Sigmoid colon (tissue), 6 donors: ENCODE measurements at regions not wholly inside any gene's neighbourhood (a gene's known extent, or its start where the extent isn't known, plus 50 kb on each side); places are given as distances from the start of the nearest gene placed in this dataset.

Experiments
- DNase-seq: peaks from one replicate; pipeline ENCODE4 v3.0.0-alpha.2; 2019
- H3K27ac ChIP-seq, 4 donors: fragments of 200-600 bp; sonication (generic); one replicate each; pipeline ENCODE4 v1.5.1; 2016 to 2019; ENCODE audit warnings: mild to moderate bottlenecking in 1 of 4
- H3K27me3 ChIP-seq, 3 donors: fragments of 200-600 bp; sonication (generic); one replicate each; pipeline ENCODE4 v1.5.1; 2019; ENCODE audit warnings: mild to moderate bottlenecking in 1 of 3
- H3K36me3 ChIP-seq, 4 donors: fragments of 200-600 bp; sonication (generic); one replicate each; pipeline ENCODE4 v1.5.1; 2016 to 2019
- H3K4me1 ChIP-seq, 4 donors: fragments of 200-600 bp; sonication (generic); one replicate each; pipeline ENCODE4 v1.5.1; 2017 to 2019
- H3K4me3 ChIP-seq, 4 donors: fragments of 200-600 bp; sonication (generic); one replicate each; pipeline ENCODE4 v1.5.1; 2017 to 2019; ENCODE audit warnings: mild to moderate bottlenecking in 2 of 4, moderate library complexity in 1 of 4
- H3K9me3 ChIP-seq, 4 donors: fragments of 200-600 bp in 3 of 4; sonication (generic) in 3 of 4; one replicate each; pipeline versions ENCODE4 v1.5.1 to v1.6.1; 2013 to 2019
- CTCF ChIP-seq, 4 experiments: fragments of 450-650 bp in 3 of 4; fragments of 200-600 bp in 1 of 4; IDR thresholded peaks; one replicate each; pipeline ENCODE4 v1.5.1; 2016 to 2019; ENCODE audit warnings: antibody characterized with exemption in 4 of 4, mild to moderate bottlenecking in 3 of 4, moderate library complexity in 2 of 4
- EP300 ChIP-seq, 4 donors: sonication (generic); formaldehyde crosslinking; IDR thresholded peaks; one replicate each; pipeline ENCODE4 v1.6.1; 2017; ENCODE audit warnings: antibody characterized with exemption in 4 of 4
- POLR2A ChIP-seq, 2 donors: fragments of 450-650 bp; IDR thresholded peaks; one replicate each; pipeline ENCODE4 v1.6.1; 2016; ENCODE audit warnings: antibody characterized with exemption in 2 of 2, mild to moderate bottlenecking in 2 of 2, moderate library complexity in 2 of 2
- POLR2AphosphoS5 ChIP-seq, 4 donors: sonication (generic); formaldehyde crosslinking; IDR thresholded peaks; one replicate each; pipeline ENCODE4 v1.6.1; 2017; ENCODE audit warnings: antibody characterized with exemption in 4 of 4
- WGBS, 2 donors: extraction: QIAGEN DNeasy Blood & Tissue Kit; methylation state at CpG; one replicate each; pipeline ENCODE4 v1.1.7; 2013; 5-methylcytosine and 5-hydroxymethylcytosine counted together
- intact Hi-C: fragments of 100-400 bp; cut with DNase I; formaldehyde crosslinking; loops from one replicate; pipeline ENCODE4 v1.15.1; 2023
- donor health status: healthy with polysubstance abuse.
- donor health status: healthy.

GRCh38 chr18:59041819-59042815, 97.6 kb upstream of the SEC11C start:
- Histone ChIP-seq H3K27me3 (no peaks in the 10 kb centered on the region), H3K9me3 (no peaks in the 10 kb centered on the region), H3K4me3 (no peak overlapping the region), H3K36me3 (no peaks in the 10 kb centered on the region), H3K27ac (peak overlapping the region; percentile 19 to 31 (median 26)), H3K4me1 (peaks cover 0 to 14% (median 11%) of the 10 kb centered on the region in 4 donors)
- TF ChIP-seq POLR2A (IDR thresholded peaks at IDR 0.05): no peak
- peak in 1 of 4 donors; percentile 16 for TF ChIP-seq POLR2AphosphoS5 (IDR thresholded peaks at IDR 0.05)
- no peak for TF ChIP-seq CTCF (IDR thresholded peaks at IDR 0.05)
- WGBS, 2 donors: 68 to 81% methylated on average over 10 of the region's 10 CpGs
- DNase-seq: peak; percentile 75
- intact Hi-C loops: no loop called here

- H3K9me3 ChIP-seq: no peaks in the 10 kb centered on the region
- no peaks in the 10 kb centered on the region for H3K36me3 ChIP-seq
- no peak for TF ChIP-seq POLR2A (IDR thresholded peaks at IDR 0.05)
- no peak for TF ChIP-seq CTCF (IDR thresholded peaks at IDR 0.05)
- no peak for TF ChIP-seq EP300 (IDR thresholded peaks at IDR 0.05)
- TF ChIP-seq POLR2AphosphoS5 (IDR thresholded peaks at IDR 0.05): no peak
- no peak overlapping the region for H3K4me3 ChIP-seq
- WGBS, 2 donors: 88 to 92% methylated on average over 6 of the region's 6 CpGs
- DNase-seq: no peak
- H3K27me3 ChIP-seq: no peaks in the 10 kb centered on the region
- no peak overlapping the region for H3K27ac ChIP-seq
- intact Hi-C loops: no loop called here
- H3K4me1 ChIP-seq: peaks cover 0 to 14% (median 11%) of the 10 kb centered on the region in 4 donors
These were observed 94.8 kb upstream of the SEC11C start for GRCh38 chr18:59044855-59045254.

DNA sequence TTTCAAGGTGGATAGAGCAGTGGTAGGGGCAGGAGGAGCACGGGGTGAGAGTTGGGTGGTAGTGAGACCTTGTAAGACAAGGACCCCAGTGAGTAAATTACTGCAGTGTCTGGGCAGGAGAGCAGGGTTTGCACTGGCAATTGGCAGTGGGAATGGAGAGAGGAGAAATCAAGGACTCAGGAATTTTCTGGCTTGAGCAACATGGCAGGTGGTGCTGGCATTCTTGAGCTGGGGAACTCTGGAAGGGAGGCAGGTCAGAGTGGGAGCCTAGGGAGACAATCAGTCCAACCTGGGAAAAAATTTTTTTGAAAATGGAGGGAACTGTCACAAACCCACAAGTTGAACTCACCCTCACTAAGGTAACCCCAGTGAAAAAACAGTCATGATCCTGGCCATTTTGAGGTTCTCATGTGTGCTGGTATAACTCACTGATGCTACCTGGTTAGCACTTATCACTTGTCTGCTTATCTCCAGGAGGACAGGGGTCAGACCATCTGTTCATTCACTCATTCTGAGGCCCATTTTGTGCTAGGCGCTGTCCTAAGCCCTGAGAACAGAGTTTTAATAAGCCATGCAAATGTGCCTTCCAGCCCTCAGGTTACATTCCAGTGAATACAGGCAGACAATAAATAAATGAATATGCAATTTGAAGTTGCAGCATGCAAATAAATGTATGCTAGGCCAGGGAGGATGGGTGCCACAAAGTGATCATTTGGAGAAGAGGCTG, 92.2 kb upstream of the SEC11C start:
- Histone ChIP-seq H3K9me3 (no peaks in the 10 kb centered on the region), H3K4me3 (no peak overlapping the region), H3K36me3 (no peaks in the 10 kb centered on the region), H3K4me1 (peaks cover 0 to 5% (median under 1%) of the 10 kb centered on the region in 4 donors), H3K27me3 (no peaks in the 10 kb centered on the region), H3K27ac (no peak overlapping the region)
- TF ChIP-seq CTCF (IDR thresholded peaks at IDR 0.05) (no peak), POLR2A (IDR thresholded peaks at IDR 0.05) (no peak), EP300 (IDR thresholded peaks at IDR 0.05) (no peak), POLR2AphosphoS5 (IDR thresholded peaks at IDR 0.05) (no peak)
- 91 to 94% methylated on average over 2 of the region's 2 CpGs for whole genome bisulfite sequencing, 2 donors
- intact Hi-C loops: no loop called here
- no peak for DNase-seq

DNA sequence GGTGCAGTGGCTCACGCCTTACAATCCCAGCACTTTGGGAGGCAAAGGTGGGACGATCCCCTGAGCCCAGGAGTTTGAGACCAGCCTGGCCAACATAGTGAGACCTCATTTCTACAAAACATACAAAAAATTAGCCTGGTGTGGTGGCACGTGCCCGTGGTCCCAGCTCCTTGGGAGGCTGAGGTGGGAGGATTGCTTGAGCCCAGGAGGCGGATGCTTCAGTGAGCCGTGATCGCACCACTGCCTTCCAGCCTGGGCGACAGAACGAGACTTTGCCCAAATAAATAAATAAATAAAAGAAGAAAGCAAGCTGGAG, 91.7 kb upstream of the SEC11C start:
- Histone ChIP-seq H3K27ac (no peak overlapping the region), H3K4me3 (no peak overlapping the region), H3K9me3 (no peaks in the 10 kb centered on the region), H3K36me3 (no peaks in the 10 kb centered on the region), H3K27me3 (no peaks in the 10 kb centered on the region), H3K4me1 (no peaks in the 10 kb centered on the region)
- 86 to 91% methylated on average over 9 of the region's 9 CpGs for WGBS, 2 donors
- no peak for DNase-seq
- intact Hi-C loops: no loop called here
- TF ChIP-seq EP300 (IDR thresholded peaks at IDR 0.05) (no peak), POLR2AphosphoS5 (IDR thresholded peaks at IDR 0.05) (no peak), CTCF (IDR thresholded peaks at IDR 0.05) (no peak), POLR2A (IDR thresholded peaks at IDR 0.05) (no peak)
